GM18507 (cell line): ENCODE measurements at regions not wholly inside any gene's neighbourhood (a gene's known extent, or its start where the extent isn't known, plus 50 kb on each side); places are given as distances from the start of the nearest gene placed in this dataset.
A peak's percentile ranks its signal among the peaks of the same experiment; 100 is the strongest.
"Not testable (repeated sequence)": the region's sequence is repeated elsewhere in the genome, so short reads cannot be mapped to it uniquely, and the experiment has no call there.

Experiments used
- DNase-seq: peaks from one replicate; pipeline ENCODE4 v3.0.0; 2011; ENCODE audit warnings: low read depth; ENCODE audit not compliant: insufficient read length; ENCODE audit errors: extremely low spot score
- FAIRE-seq: peaks from 2 replicates; lab custom pipeline; 2011; peaks lifted over from hg19 to GRCh38; lab: Jason Lieb, UNC

- peak; percentile 48 for FAIRE-seq
These were observed 251.8 kb upstream of the GALNTL6 start for GRCh38 chr4:171561419-171561818.

GRCh38 chr4:171553961-171554360 lies 259.2 kb upstream of the GALNTL6 start:
- no peak for DNase-seq
- no peak for FAIRE-seq

More at GRCh38 chr4:171561419-171561818, 251.8 kb upstream of the GALNTL6 start:
- no peak for DNase-seq

- FAIRE-seq (no peak), DNase-seq (no peak)
These were observed 270.6 kb upstream of the GALNTL6 start for GRCh38 chr4:171542640-171543039.

GRCh38 chr4:171538601-171539100 lies 274.6 kb upstream of the GALNTL6 start:
- DNase-seq (no peak), FAIRE-seq (no peak)

GRCh38 chr4:171534391-171534790 lies 278.8 kb upstream of the GALNTL6 start:
- DNase-seq (no peak), FAIRE-seq (no peak)

GRCh38 chr4:171532968-171533367 lies 280.2 kb upstream of the GALNTL6 start:
- FAIRE-seq (no peak), DNase-seq (no peak)

GRCh38 chr4:171524903-171525302 lies 288.3 kb upstream of the GALNTL6 start:
- FAIRE-seq = no peak
- no peak for DNase-seq

GRCh38 chr4:171521726-171522125 lies 291.5 kb upstream of the GALNTL6 start:
- DNase-seq (no peak), FAIRE-seq (no peak)

- no peak for DNase-seq
- no peak for FAIRE-seq
These were observed 293.7 kb upstream of the GALNTL6 start for GRCh38 chr4:171519457-171519856.

- FAIRE-seq (no peak), DNase-seq (no peak)
These were observed 295.3 kb upstream of the GALNTL6 start for GRCh38 chr4:171517883-171518282.

GRCh38 chr4:171516694-171517093 lies 296.5 kb upstream of the GALNTL6 start:
- FAIRE-seq (no peak), DNase-seq (no peak)

GRCh38 chr4:171484681-171485080 lies 328.5 kb upstream of the GALNTL6 start:
- DNase-seq (no peak), FAIRE-seq (no peak)

GRCh38 chr4:171478181-171478580 lies 335.0 kb upstream of the GALNTL6 start:
- FAIRE-seq = no peak

GRCh38 chr4:171475111-171475510 lies 338.1 kb upstream of the GALNTL6 start:
- not testable (repeated sequence) for FAIRE-seq

More at GRCh38 chr4:171478181-171478580, 335.0 kb upstream of the GALNTL6 start:
- no peak for DNase-seq

GRCh38 chr4:171473155-171473554 lies 340.0 kb upstream of the GALNTL6 start:
- DNase-seq (no peak), FAIRE-seq (no peak)

More at GRCh38 chr4:171475111-171475510, 338.1 kb upstream of the GALNTL6 start:
- not testable (repeated sequence) for DNase-seq

- FAIRE-seq = no peak
These were observed 341.0 kb upstream of the GALNTL6 start for GRCh38 chr4:171472230-171472629.

GRCh38 chr4:171464499-171464898 lies 348.7 kb upstream of the GALNTL6 start:
- no peak for DNase-seq
- no peak for FAIRE-seq

More at GRCh38 chr4:171472230-171472629, 341.0 kb upstream of the GALNTL6 start:
- no peak for DNase-seq

GRCh38 chr4:171461191-171461590 lies 352.0 kb upstream of the GALNTL6 start:
- FAIRE-seq = no peak

GRCh38 chr4:171448919-171449481 lies 364.2 kb upstream of the GALNTL6 start:
- DNase-seq (no peak), FAIRE-seq (no peak)

More at GRCh38 chr4:171461191-171461590, 352.0 kb upstream of the GALNTL6 start:
- no peak for DNase-seq

- DNase-seq = no peak
These were observed 364.8 kb upstream of the GALNTL6 start for GRCh38 chr4:171448358-171448757.

GRCh38 chr4:171441300-171441941 lies 371.8 kb upstream of the GALNTL6 start:
- FAIRE-seq = no peak
- no peak for DNase-seq

More at GRCh38 chr4:171448358-171448757, 364.8 kb upstream of the GALNTL6 start:
- no peak for FAIRE-seq
